ENCODE measurements at regions not wholly inside any gene's neighbourhood (a gene's known extent, or its start where the extent isn't known, plus 50 kb on each side); places are given as distances from the start of the nearest gene placed in this dataset.

GRCh38 chr2:194618432-194618831 is 1038.6 kb upstream of the SLC39A10 start:
- no peak for TF ChIP-seq CTCF (conservative IDR thresholded peaks at IDR 0.05; ENCODE audit: low read length)
- TF ChIP-seq EZH2phosphoT487 (IDR thresholded peaks at IDR 0.05; ENCODE audit: borderline replicate concordance): no peak
